Heart left ventricle (tissue), 16 donors: ENCODE measurements at regions not wholly inside any gene's neighbourhood (a gene's known extent, or its start where the extent isn't known, plus 50 kb on each side); places are given as distances from the start of the nearest gene placed in this dataset.

ENCODE experiments used
- ATAC-seq, 4 donors: fragments of 200-7000 bp; cut with Tn5 transposase; one replicate each; pipeline ENCODE4 v1.9.1; 2020 to 2022; ENCODE audit warnings: moderate library complexity in 4 of 4, mild to moderate bottlenecking in 3 of 4, moderate number of reproducible peaks in 1 of 4
- DNase-seq, 5 donors: peaks; one replicate each; pipeline ENCODE4 v3.0.0-alpha.2; 2020
- H3K27ac ChIP-seq, 12 donors: fragments of 200-600 bp; sonication (generic) in 4 of 12; one replicate each; pipeline versions ENCODE4 v1.5.0 to v1.8.0; 2016 to 2022; ENCODE audit warnings: mild to moderate bottlenecking in 2 of 12
- H3K27me3 ChIP-seq, 9 donors: fragments of 200-600 bp; sonication (generic) in 2 of 9; one replicate each; pipeline versions ENCODE4 v1.5.1 to v1.8.0; 2016 to 2022; ENCODE audit warnings: mild to moderate bottlenecking in 3 of 9
- H3K36me3 ChIP-seq, 9 donors: fragments of 200-600 bp; sonication (generic) in 2 of 9; one replicate each; pipeline versions ENCODE4 v1.5.0 to v1.8.0; 2018 to 2022; ENCODE audit warnings: mild to moderate bottlenecking in 2 of 9
- H3K4me1 ChIP-seq, 12 donors: fragments of 200-600 bp; sonication (generic) in 4 of 12; one replicate each; pipeline versions ENCODE4 v1.5.0 to v1.8.0; 2016 to 2022; ENCODE audit warnings: mild to moderate bottlenecking in 3 of 12
- H3K4me3 ChIP-seq, 12 donors: fragments of 200-600 bp; sonication (generic) in 4 of 12; one replicate each; pipeline versions ENCODE4 v1.5.0 to v1.8.0; 2017 to 2022; ENCODE audit warnings: mild to moderate bottlenecking in 9 of 12, moderate library complexity in 4 of 12
- H3K9me3 ChIP-seq, 12 donors: fragments of 200-600 bp; sonication (generic) in 4 of 12; one replicate each; pipeline versions ENCODE4 v1.5.0 to v1.8.0; 2016 to 2022; ENCODE audit warnings: mild to moderate bottlenecking in 1 of 12
- POLR2A ChIP-seq, 2 donors: fragments of 450-650 bp; IDR thresholded peaks; one replicate each; pipeline ENCODE4 v1.6.1; 2017; ENCODE audit warnings: antibody characterized with exemption in 2 of 2, mild to moderate bottlenecking in 2 of 2, moderate library complexity in 2 of 2
- WGBS, 4 donors: extraction: QIAGEN DNeasy Blood & Tissue Kit in 2 of 4; methylation state at CpG; one replicate each; pipeline versions ENCODE4 v1.1.5 to v1.1.7; 2013 to 2018; 5-methylcytosine and 5-hydroxymethylcytosine counted together
- intact Hi-C, 10 donors: fragments of 100-400 bp; cut with DNase I; formaldehyde crosslinking; loops; one replicate each; pipeline versions ENCODE4 v1.11.1 to v1.14.2; 2022
- TF ChIP-seq, protein P1 (sequence below), 12 donors: fragments of 200-600 bp; sonication (generic) in 4 of 12; IDR thresholded peaks; one replicate each; pipeline versions ENCODE4 v1.5.0 to v1.8.0; 2018 to 2022; ENCODE audit warnings: antibody characterized with exemption in 12 of 12, mild to moderate bottlenecking in 5 of 12
- donor health status: ischemic (EF 13 %, LVEDD 7.1; RV severe dilation, severe dysfunction).
- donor health status: healthy with polysubstance abuse.
- donor health status: DM: no; HTN: yes; CAD: no.
- donor health status: DM: no; HTN: no; CAD: no.
- donor health status: ischemic (EF 25% LVEDD 6.9; RV normal size, moderate dysfunction).
- donor health status: ischemic (EF 25% LVEDD 5.7; RV mildly dilated, moderate dysfunction).
- donor health status: healthy.
- donor health status: DM: yes; HTN: yes; CAD: no.
- donor health status: ischemic (EF 35%, LVEDD 5.7; RV mildly dilated, moderate dysfunction).
- donor health status: nonischemic (EF 11% LVEDD 7.7; RV severe dilation, severe dysfunction).
- donor health status: DM: yes; HTN: yes; CAD: no.
- donor health status: PGD.
- donor health status: ischemic (EF 29% LVEDD 5.4; RV normal size, mild dysfunction).
- donor health status: nonischemic (EF 23%, LVEDD 6.1; RV moderate dilation, normal function).

DNA sequence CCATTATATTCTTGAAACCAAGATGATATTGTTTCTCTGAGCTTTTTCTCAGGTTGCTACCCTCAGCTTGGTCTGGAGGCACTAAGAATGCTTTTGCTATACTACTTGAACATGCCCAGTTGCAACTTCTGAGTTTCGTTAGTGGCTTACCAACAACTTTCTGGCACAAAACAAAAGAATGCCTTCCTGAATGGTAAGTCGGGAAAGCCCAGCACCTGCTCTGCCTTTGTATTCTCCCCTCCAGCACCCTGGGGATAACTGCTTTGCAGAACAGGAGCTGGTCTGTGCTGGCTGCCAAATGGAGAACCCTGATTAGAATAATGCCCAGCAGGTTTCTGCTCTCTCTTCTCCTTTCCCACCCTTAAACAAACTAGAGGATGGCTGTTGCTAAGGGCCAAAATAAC lies 149.3 kb downstream of the TGFB2 start:
- TF ChIP-seq, protein P1, sequence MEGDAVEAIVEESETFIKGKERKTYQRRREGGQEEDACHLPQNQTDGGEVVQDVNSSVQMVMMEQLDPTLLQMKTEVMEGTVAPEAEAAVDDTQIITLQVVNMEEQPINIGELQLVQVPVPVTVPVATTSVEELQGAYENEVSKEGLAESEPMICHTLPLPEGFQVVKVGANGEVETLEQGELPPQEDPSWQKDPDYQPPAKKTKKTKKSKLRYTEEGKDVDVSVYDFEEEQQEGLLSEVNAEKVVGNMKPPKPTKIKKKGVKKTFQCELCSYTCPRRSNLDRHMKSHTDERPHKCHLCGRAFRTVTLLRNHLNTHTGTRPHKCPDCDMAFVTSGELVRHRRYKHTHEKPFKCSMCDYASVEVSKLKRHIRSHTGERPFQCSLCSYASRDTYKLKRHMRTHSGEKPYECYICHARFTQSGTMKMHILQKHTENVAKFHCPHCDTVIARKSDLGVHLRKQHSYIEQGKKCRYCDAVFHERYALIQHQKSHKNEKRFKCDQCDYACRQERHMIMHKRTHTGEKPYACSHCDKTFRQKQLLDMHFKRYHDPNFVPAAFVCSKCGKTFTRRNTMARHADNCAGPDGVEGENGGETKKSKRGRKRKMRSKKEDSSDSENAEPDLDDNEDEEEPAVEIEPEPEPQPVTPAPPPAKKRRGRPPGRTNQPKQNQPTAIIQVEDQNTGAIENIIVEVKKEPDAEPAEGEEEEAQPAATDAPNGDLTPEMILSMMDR (IDR thresholded peaks at IDR 0.05), result no peak
- no peak for TF ChIP-seq POLR2A (IDR thresholded peaks at IDR 0.05)
- Histone ChIP-seq H3K9me3 (no peaks in the 10 kb centered on the region), H3K4me1 (peaks cover 0 to 17% (median 5%) of the 10 kb centered on the region in 12 donors), H3K36me3 (no peaks in the 10 kb centered on the region), H3K4me3 (no peak overlapping the region), H3K27me3 (no peaks in the 10 kb centered on the region), H3K27ac (no peak overlapping the region)
- no peak for ATAC-seq
- intact Hi-C loops, result no loop called here
- 66 to 80% (median 73%) methylated on average over 2 of the region's 2 CpGs for WGBS, 4 donors
- no peak for DNase-seq

DNA sequence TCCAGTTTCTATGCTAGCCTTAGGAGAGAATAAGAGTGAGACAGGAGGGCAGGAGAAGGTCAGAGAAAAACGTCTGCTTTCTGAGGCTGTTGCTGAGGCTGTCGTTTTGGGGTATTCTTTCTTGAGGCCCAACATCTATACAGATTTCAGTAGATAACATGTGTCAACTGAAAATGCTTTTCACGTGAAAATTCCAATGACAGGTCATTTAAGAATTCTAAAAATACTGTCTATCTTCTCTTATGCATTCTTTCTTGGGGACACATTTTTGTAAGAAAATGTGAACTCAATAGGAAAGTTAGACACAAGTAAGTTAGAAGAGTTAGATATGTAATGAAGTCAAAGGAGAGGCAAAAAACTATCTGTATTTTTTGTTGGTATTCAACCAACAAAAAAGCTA lies 150.8 kb downstream of the TGFB2 start:
- 83 to 84% (median 83%) methylated on average over 3 of the region's 3 CpGs for WGBS, 4 donors
- no peak overlapping the region for H3K27ac ChIP-seq
- H3K27me3 ChIP-seq, result no peaks in the 10 kb centered on the region
- no peak for TF ChIP-seq POLR2A (IDR thresholded peaks at IDR 0.05)
- TF ChIP-seq, protein P1 (IDR thresholded peaks at IDR 0.05), result no peak
- intact Hi-C loops, result no loop called here
- DNase-seq, result no peak
- no peak overlapping the region for H3K4me3 ChIP-seq
- no peaks in the 10 kb centered on the region for H3K36me3 ChIP-seq
- no peaks in the 10 kb centered on the region for H3K9me3 ChIP-seq
- ATAC-seq, result no peak
- peaks cover 0 to 23% (median 8%) of the 10 kb centered on the region in 12 donors for H3K4me1 ChIP-seq

DNA sequence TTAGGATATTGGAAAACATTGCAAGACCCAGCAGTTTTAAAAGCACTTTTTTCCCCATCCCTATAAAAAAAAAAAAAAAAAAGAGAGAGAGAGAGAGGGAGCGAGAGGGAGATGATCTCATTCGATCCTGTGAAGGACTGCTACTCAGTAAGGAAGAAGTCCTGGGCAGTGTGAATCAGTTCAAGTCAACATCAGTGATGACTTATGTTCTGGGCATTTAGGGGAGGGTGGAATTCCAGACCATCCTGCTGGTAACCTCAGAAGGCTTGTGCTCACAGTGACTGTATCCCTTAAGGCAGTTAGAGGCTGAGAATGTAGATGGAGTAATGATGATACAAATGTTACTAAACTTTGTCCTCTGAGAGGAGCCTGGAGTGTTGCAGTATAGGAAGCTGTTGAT lies 151.4 kb downstream of the TGFB2 start:
- TF ChIP-seq, protein P1 (IDR thresholded peaks at IDR 0.05), result no peak
- no peak for TF ChIP-seq POLR2A (IDR thresholded peaks at IDR 0.05)
- H3K9me3 ChIP-seq, result no peaks in the 10 kb centered on the region
- ATAC-seq (peak in 2 of 4 donors; percentile 24 to 79), DNase-seq (no peak)
- 81 to 88% (median 85%) methylated on average over 2 of the region's 2 CpGs for WGBS, 4 donors
- H3K27ac ChIP-seq, result no peak overlapping the region
- H3K4me1 ChIP-seq, result peaks cover 0 to 23% (median 8%) of the 10 kb centered on the region in 12 donors
- H3K36me3 ChIP-seq, result no peaks in the 10 kb centered on the region
- no peaks in the 10 kb centered on the region for H3K27me3 ChIP-seq
- intact Hi-C loops, result no loop called here
- no peak overlapping the region for H3K4me3 ChIP-seq

DNA sequence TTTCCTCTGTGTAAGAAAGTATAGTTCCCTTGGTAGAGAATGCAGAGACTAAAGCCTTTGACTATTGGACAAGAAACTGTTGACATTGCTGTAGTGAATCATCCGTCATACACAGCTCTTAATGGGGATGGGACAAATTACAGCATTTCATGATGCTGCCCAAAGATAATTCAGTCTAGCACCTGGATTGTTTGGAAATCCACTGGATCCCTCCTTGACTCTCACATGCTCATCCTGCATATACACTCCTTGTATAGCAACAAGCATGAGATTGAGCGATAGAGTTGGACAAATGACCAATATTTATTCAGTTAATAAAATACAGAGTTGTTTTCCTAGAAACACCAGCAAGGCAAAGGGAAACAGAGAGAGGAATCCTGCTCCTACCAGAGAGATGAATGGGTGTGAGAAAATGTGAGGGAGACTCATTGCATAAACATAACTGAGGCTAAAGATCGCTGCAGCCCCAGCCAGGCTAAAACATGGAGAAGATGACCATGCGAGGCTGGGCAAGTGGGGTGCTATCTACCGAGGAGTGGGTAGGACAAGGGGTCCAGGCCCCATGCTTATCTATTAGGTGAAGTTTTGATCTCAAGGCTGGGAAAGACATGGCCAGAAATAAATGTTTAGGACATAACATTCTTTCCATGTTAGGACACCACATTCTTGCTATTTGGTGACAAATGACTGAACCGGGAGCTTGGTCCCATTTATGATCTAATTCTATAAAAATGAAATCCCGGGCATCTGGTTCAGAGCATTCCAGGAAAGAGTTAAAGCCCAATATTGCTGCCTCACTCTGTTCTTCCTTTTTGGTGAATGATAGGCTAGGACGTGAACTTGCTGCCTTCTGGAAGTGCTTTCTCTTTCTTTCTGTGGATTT lies 153.2 kb downstream of the TGFB2 start:
- Histone ChIP-seq H3K27me3 (no peaks in the 10 kb centered on the region), H3K9me3 (no peaks in the 10 kb centered on the region), H3K36me3 (no peaks in the 10 kb centered on the region), H3K4me3 (peak overlapping the region in 9 of 12 donors; percentile 10 to 51 (median 38)), H3K4me1 (peaks cover 0 to 23% (median 8%) of the 10 kb centered on the region in 12 donors), H3K27ac (peak overlapping the region in 10 of 12 donors; percentile 23 to 79 (median 52))
- DNase-seq, result no peak
- intact Hi-C loops, result no loop called here
- ATAC-seq, result peak; percentile 25 to 46 (median 39)
- TF ChIP-seq POLR2A (IDR thresholded peaks at IDR 0.05), result no peak
- TF ChIP-seq, protein P1 (IDR thresholded peaks at IDR 0.05), result no peak
- 61 to 71% (median 67%) methylated on average over 8 of the region's 8 CpGs for WGBS, 4 donors
